ENCODE measurements at regions not wholly inside any gene's neighbourhood (a gene's known extent, or its start where the extent isn't known, plus 50 kb on each side); places are given as distances from the start of the nearest gene placed in this dataset.

DNA sequence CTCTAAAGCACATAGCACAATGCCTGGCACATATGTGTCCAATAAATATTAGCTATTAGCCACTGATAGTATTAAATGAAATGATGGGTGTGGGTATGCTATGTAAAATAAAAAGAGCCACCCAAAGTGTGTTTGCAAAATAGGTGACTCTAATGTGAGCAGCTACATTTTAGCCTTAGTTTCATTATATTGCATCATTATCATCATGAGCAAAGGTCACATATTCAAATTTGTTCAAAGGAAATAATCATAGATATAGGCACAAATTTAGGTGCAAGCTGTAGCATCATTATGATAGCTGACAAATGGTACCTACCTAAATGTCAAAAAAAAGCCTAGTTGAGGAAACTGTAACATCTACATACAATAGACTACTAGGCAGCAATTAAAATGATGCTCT, 373.9 kb upstream of the FGF13 start:
- TF ChIP-seq, protein P1, sequence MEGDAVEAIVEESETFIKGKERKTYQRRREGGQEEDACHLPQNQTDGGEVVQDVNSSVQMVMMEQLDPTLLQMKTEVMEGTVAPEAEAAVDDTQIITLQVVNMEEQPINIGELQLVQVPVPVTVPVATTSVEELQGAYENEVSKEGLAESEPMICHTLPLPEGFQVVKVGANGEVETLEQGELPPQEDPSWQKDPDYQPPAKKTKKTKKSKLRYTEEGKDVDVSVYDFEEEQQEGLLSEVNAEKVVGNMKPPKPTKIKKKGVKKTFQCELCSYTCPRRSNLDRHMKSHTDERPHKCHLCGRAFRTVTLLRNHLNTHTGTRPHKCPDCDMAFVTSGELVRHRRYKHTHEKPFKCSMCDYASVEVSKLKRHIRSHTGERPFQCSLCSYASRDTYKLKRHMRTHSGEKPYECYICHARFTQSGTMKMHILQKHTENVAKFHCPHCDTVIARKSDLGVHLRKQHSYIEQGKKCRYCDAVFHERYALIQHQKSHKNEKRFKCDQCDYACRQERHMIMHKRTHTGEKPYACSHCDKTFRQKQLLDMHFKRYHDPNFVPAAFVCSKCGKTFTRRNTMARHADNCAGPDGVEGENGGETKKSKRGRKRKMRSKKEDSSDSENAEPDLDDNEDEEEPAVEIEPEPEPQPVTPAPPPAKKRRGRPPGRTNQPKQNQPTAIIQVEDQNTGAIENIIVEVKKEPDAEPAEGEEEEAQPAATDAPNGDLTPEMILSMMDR (IDR thresholded peaks at IDR 0.05; ENCODE audit: insufficient read depth, low read length), result no peak
- H3K4me3 ChIP-seq (ENCODE audit: low read depth, low read length), result no peak overlapping the region
- DNase-seq (ENCODE audit: low read depth), result no peak

DNA sequence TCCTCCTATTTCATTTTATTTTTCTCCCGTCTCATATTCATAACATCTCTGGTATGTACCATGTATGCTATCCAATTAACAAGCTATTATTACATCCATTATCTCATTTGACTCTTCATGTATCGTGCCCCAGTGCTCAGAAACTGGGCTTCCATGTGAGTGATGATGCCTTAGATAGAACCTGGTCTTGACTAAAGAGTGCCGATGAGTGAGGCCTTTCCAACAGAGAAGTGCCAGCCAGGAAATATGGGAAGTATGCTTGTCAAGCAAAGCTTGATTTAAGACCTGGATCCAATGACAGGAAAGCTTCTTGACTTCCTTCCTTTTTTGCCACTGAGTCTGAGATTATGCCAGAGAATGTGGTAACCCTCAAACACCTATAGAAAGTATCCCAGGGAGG, 371.7 kb upstream of the FGF13 start:
- no peak overlapping the region for H3K4me3 ChIP-seq (ENCODE audit: low read depth, low read length)
- no peak for DNase-seq (ENCODE audit: low read depth)
- TF ChIP-seq, protein P1 (IDR thresholded peaks at IDR 0.05; ENCODE audit: insufficient read depth, low read length), result no peak

DNA sequence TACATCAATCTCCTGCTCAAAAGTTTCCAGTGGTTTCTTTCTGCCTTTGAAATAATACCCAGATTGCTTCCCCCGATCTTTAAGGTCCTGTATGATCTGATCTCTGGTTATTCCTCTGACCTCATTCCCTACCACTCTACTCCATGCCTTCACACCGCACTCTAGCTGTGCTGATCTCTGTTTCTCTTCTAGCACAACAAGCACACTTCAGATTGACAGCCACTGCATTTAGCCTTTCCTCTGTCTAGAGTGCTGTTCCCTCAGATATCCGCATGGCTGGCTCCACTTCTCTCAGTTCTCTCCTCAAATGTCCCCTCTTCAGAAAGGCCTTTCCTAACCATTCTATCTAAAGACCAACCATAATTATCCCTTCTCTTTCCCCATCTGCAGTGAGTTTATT, 370.4 kb upstream of the FGF13 start:
- no peak overlapping the region for H3K4me3 ChIP-seq (ENCODE audit: low read depth, low read length)

DNA sequence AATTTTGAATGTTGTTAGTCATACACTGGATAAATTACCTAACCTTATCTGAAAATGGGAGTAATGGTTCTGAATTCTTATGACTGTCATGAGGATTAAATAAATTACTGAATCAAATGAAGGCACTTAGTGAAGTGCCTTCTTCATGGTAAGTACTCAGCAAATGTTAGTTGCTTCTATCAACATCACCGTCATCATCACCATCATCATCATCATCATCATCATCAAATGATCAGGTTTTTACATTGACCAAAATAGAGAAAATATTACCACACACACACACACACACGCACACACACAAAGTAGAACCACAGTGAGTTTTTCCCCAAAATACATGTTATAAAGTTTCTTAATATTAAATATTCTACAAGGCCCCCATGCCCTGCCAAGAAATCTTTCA, 368.3 kb upstream of the FGF13 start:
- TF ChIP-seq, protein P1 (IDR thresholded peaks at IDR 0.05; ENCODE audit: insufficient read depth, low read length), result no peak
- no peak overlapping the region for H3K4me3 ChIP-seq (ENCODE audit: low read depth, low read length)
- DNase-seq (ENCODE audit: low read depth), result no peak

More for the DNA sequence above, 370.4 kb upstream of the FGF13 start:
- TF ChIP-seq, protein P1 (IDR thresholded peaks at IDR 0.05; ENCODE audit: insufficient read depth, low read length), result no peak
- DNase-seq (ENCODE audit: low read depth), result no peak

DNA sequence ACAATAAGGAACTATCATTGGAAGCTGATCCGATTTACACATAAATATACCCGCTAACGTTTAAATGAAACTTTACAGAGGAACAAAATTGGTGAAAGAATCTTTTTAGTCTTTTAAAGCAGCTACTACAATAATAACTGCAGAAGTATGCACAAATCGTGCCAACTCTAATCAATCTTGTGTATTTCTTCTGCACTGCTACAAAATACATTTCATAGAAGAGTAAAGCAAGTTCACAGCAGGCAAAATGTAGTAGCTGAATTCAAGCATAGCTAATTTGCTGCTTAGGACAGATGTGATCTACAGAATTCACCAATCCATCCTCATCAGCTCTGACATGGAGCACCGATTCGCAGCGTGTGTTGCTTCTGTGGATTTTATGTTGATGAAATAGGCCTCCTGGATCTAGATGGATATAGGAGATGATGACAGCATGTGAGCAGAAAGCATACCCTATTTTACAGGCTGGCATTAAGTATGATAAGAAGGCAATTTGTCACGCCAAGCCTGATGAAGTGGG, 367.3 kb upstream of the FGF13 start:
- TF ChIP-seq, protein P1 (IDR thresholded peaks at IDR 0.05; ENCODE audit: insufficient read depth, low read length), result no peak
- H3K4me3 ChIP-seq (ENCODE audit: low read depth, low read length), result no peak overlapping the region
- DNase-seq (ENCODE audit: low read depth), result peak; percentile 37

DNA sequence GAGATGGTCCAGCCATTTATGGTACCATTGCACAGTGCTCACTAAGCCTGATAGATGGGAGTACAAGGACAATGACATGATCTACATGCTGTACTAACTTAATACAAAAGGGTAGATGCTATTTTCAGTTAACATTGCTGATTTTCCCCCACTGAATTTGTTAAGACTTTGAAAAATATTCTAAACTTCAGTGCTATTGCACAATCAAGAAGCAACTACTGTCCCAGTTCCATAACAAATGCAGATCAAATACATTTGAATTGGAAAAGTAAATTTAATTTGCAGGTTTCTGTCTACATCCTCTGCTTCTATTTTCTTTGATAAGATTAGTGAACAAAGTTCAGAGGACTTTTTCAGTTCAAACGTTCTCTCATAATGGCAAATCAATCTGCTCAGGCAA, 366.8 kb upstream of the FGF13 start:
- TF ChIP-seq, protein P1 (IDR thresholded peaks at IDR 0.05; ENCODE audit: insufficient read depth, low read length), result no peak
- no peak for DNase-seq (ENCODE audit: low read depth)

More for the DNA sequence above, 366.8 kb upstream of the FGF13 start:
- H3K4me3 ChIP-seq (ENCODE audit: low read depth, low read length), result no peak overlapping the region

All from fibroblast of the aortic adventitia (primary cell).